ENCODE measurements at regions not wholly inside any gene's neighbourhood (a gene's known extent, or its start where the extent isn't known, plus 50 kb on each side); places are given as distances from the start of the nearest gene placed in this dataset.

DNA sequence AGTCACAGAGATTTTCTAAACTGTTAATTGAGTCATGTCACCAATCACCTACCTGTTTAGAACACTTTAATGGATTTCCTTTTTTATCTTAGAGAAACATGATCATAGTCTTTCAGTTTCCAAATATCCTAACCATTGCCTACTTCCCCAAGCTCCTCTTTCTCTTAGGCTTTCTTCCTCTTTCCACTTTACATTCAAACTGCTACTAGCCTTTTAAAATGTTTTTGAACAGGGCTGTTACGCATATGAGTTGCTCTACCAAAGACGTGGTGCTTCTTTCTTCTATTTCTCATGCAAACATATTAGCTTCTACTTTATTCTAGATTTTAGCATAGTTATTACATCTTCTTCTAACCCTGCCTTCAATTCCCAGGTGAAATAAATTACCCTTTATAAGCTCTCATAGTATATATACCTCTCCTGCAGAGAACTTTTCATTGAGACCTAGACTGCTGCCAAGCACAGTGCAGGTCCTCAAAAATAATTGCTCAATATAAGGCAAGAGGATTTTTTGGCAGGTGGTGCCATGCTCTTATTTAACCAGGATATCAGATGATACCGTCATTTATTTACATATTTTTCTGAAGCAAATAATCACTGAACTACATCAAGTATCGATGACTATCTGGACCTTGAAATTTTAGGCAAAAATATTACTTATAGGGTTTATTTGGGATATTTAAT, 937.1 kb downstream of the TSN start:
- TF ChIP-seq POLR2A (IDR thresholded peaks at IDR 0.05; ENCODE audit: low read length) (no peak), GATA1 (IDR thresholded peaks at IDR 0.05; ENCODE audit: low read depth, low read length) (no peak)
